ENCODE measurements at regions not wholly inside any gene's neighbourhood (a gene's known extent, or its start where the extent isn't known, plus 50 kb on each side); places are given as distances from the start of the nearest gene placed in this dataset.

GRCh38 chr12:87137220-87137619 lies 881.0 kb upstream of the MGAT4C start:
- no peak overlapping the region for H2AFZ ChIP-seq (ENCODE audit: low read depth, low read length)
- FAIRE-seq (no peak), DNase-seq (ENCODE audit: low read depth, low spot score) (no peak)
- no TSS peak for BruUV-seq (replicated peaks)
- no peak overlapping the region for H3K4me2 ChIP-seq (ENCODE audit: insufficient read depth, low read length)
- H3K9me3 ChIP-seq (replicated peaks; ENCODE audit: control insufficient read depth, insufficient read depth, low read length) = no peaks in the 10 kb centered on the region
- no peaks in the 10 kb centered on the region for H3K79me2 ChIP-seq (ENCODE audit: control insufficient read depth, insufficient read depth, low read length)
- no peak for TF ChIP-seq POLR2A (IDR thresholded peaks at IDR 0.05; ENCODE audit: low read depth, low read length)
- TF ChIP-seq EZH2 (IDR thresholded peaks at IDR 0.05; ENCODE audit: borderline replicate concordance, low read depth, low read length, severe bottlenecking) = no peak
- TF ChIP-seq MYC (IDR thresholded peaks at IDR 0.05; ENCODE audit: low read depth, low read length) = no peak
- no peak for TF ChIP-seq JUN (IDR thresholded peaks at IDR 0.05; ENCODE audit: borderline replicate concordance, insufficient read depth, insufficient read length, low read depth)
- TF ChIP-seq CTCF (IDR thresholded peaks at IDR 0.05; ENCODE audit: extremely low read depth in 1 of 2, insufficient read depth in 1 of 2, low read depth in 1 of 2, low read length in 2 of 2) = no peak
- TF ChIP-seq GATA2 (IDR thresholded peaks at IDR 0.05; ENCODE audit: insufficient read depth, insufficient read length, low read depth, low read length) = no peak
- TF ChIP-seq POLR2AphosphoS5 (IDR thresholded peaks at IDR 0.05; ENCODE audit: insufficient read depth, low read depth, low read length) = no peak
- TF ChIP-seq FOS (IDR thresholded peaks at IDR 0.05; ENCODE audit: borderline replicate concordance, insufficient read depth, low read length) = no peak
- TF ChIP-seq MAX (IDR thresholded peaks at IDR 0.05; ENCODE audit: insufficient read depth, insufficient read length) = no peak
- H4K20me1 ChIP-seq (replicated peaks; ENCODE audit: control insufficient read depth, extremely low read depth, insufficient read depth, low read length) = no peaks in the 10 kb centered on the region
- ChIA-PET CTCF (no interaction called here), POLR2A (no interaction called here)
- no peaks in the 10 kb centered on the region for H3K27me3 ChIP-seq (ENCODE audit: control insufficient read depth in 2 of 2, insufficient read depth in 2 of 2, low read length in 2 of 2)
- no peak overlapping the region for H3K4me3 ChIP-seq (replicated peaks in 1 of 3; ENCODE audit: insufficient read depth in 1 of 3, low read depth in 1 of 3, low read length in 3 of 3)
- intact Hi-C loops (cut with micrococcal nuclease) (no loop called here), dilution Hi-C loops (cut with MboI; ENCODE audit: extremely low pct_ligation_motif_present, low sequenced_read_pairs) (no loop called here)
- no peaks in the 10 kb centered on the region for H3K4me1 ChIP-seq (ENCODE audit: control insufficient read depth, extremely low read depth, insufficient read depth, low read length)
- H3K9ac ChIP-seq (replicated peaks; ENCODE audit: extremely low read depth, insufficient read depth, low read length) = no peak overlapping the region
- H3K36me3 ChIP-seq (ENCODE audit: control insufficient read depth in 2 of 2, extremely low read depth in 1 of 2, insufficient read depth in 2 of 2, low read length in 2 of 2) = no peaks in the 10 kb centered on the region
- no peak overlapping the region for H3K27ac ChIP-seq (ENCODE audit: insufficient read depth, low read depth, low read length)
- no peaks in the 10 kb centered on the region for H3K9me1 ChIP-seq (replicated peaks; ENCODE audit: control insufficient read depth, extremely low read depth, insufficient read depth, low read length)

All from endothelial cell of umbilical vein (primary cell).